Esophagus muscularis mucosa (tissue), 3 donors: ENCODE measurements at regions not wholly inside any gene's neighbourhood (a gene's known extent, or its start where the extent isn't known, plus 50 kb on each side); places are given as distances from the start of the nearest gene placed in this dataset.

ENCODE experiments used
- CTCF ChIP-seq, 3 experiments: fragments of 200-600 bp in 2 of 3; fragments of 450-650 bp in 1 of 3; sonication (generic) in 2 of 3; IDR thresholded peaks; one replicate each; pipeline ENCODE4 v1.5.1; 2017 to 2019; ENCODE audit warnings: antibody characterized with exemption in 3 of 3, mild to moderate bottlenecking in 2 of 3, moderate library complexity in 1 of 3
- POLR2A ChIP-seq: fragments of 450-650 bp; IDR thresholded peaks from one replicate; pipeline ENCODE4 v1.6.1; 2017; ENCODE audit warnings: antibody characterized with exemption, moderate library complexity, mild to moderate bottlenecking, low read depth
- POLR2AphosphoS5 ChIP-seq, 2 donors: sonication (generic); formaldehyde crosslinking; IDR thresholded peaks; one replicate each; pipeline ENCODE4 v1.6.1; 2017; ENCODE audit warnings: antibody characterized with exemption in 2 of 2

GRCh38 chr11:116257092-116257491 lies 515.7 kb downstream of the BUD13 start:
- TF ChIP-seq POLR2A: no peak
- no peak for TF ChIP-seq CTCF (IDR thresholded peaks at IDR 0.05)
- TF ChIP-seq POLR2AphosphoS5 (IDR thresholded peaks at IDR 0.05): no peak
